H1 (cell line): ENCODE measurements at regions not wholly inside any gene's neighbourhood (a gene's known extent, or its start where the extent isn't known, plus 50 kb on each side); places are given as distances from the start of the nearest gene placed in this dataset.

Experiments used
- CHD2 ChIP-seq: IDR thresholded peaks from 2 replicates; pipeline ENCODE4 v1.6.1; 2012; ENCODE audit warnings: low read length, improper control_type of control experiment
- TBP ChIP-seq: IDR thresholded peaks from 2 replicates; pipeline ENCODE4 v1.6.1; 2011; ENCODE audit warnings: low read depth, low read length, improper control_type of control experiment

DNA sequence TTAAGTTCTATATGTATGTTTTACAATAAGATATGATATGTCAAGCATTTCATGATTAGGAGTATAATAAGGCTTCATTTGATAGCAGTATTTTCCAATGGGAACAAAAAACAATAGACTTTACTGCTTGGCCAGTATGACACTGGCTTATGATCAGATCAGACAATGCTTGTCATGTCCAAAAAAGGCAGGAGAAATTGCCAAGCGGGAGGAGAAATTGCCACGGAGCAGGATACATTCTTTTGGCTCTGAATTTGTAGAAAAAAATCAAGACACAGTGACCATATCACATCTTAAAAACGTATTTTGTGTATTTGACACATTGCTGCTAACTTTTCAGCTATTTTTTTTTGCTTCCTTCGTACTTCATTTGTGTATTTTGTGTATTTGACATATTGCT lies 404.1 kb downstream of the CNTNAP4 start (continued):
- TF ChIP-seq TBP (no peak), CHD2 (no peak)
